HAP-1 (cell line): ENCODE measurements at regions not wholly inside any gene's neighbourhood (a gene's known extent, or its start where the extent isn't known, plus 50 kb on each side); places are given as distances from the start of the nearest gene placed in this dataset.

Experiments used
- DNase-seq, 2 experiments: peaks; one replicate each; pipeline ENCODE4 v3.0.0-alpha.2; 2016 to 2020; ENCODE audit warnings: low spot score in 2 of 2
- H3K27me3 ChIP-seq: fragments of 250-450 bp; sonication (Bioruptor Pico); 2 replicates; pipeline ENCODE4 v1.5.1; 2020; ENCODE audit warnings: low read depth, mild to moderate bottlenecking, moderate library complexity
- H3K36me3 ChIP-seq: fragments of 250-450 bp; sonication (Bioruptor Pico); replicated peaks from 2 replicates; pipeline ENCODE4 v1.5.1; 2020; ENCODE audit warnings: mild to moderate bottlenecking
- H3K4me1 ChIP-seq: fragments of 250-450 bp; sonication (Bioruptor Pico); 2 replicates; pipeline ENCODE4 v1.5.1; 2020; ENCODE audit warnings: mild to moderate bottlenecking
- H3K4me3 ChIP-seq: fragments of 250-450 bp; sonication (Bioruptor Pico); 2 replicates; pipeline ENCODE4 v1.5.1; 2020; ENCODE audit warnings: mild to moderate bottlenecking, moderate library complexity
- H3K9me3 ChIP-seq: fragments of 250-450 bp; sonication (Bioruptor Pico); 2 replicates; pipeline ENCODE4 v1.5.1; 2020; ENCODE audit warnings: mild to moderate bottlenecking, moderate library complexity
- in situ Hi-C: fragments of 300-500 bp; cut with MboI; formaldehyde crosslinking; loops from 3 replicates; pipeline ENCODE4 v1.14.3; 2020; ENCODE audit warnings: low sequenced_read_pairs, inconsistent platforms, mixed read lengths

DNA sequence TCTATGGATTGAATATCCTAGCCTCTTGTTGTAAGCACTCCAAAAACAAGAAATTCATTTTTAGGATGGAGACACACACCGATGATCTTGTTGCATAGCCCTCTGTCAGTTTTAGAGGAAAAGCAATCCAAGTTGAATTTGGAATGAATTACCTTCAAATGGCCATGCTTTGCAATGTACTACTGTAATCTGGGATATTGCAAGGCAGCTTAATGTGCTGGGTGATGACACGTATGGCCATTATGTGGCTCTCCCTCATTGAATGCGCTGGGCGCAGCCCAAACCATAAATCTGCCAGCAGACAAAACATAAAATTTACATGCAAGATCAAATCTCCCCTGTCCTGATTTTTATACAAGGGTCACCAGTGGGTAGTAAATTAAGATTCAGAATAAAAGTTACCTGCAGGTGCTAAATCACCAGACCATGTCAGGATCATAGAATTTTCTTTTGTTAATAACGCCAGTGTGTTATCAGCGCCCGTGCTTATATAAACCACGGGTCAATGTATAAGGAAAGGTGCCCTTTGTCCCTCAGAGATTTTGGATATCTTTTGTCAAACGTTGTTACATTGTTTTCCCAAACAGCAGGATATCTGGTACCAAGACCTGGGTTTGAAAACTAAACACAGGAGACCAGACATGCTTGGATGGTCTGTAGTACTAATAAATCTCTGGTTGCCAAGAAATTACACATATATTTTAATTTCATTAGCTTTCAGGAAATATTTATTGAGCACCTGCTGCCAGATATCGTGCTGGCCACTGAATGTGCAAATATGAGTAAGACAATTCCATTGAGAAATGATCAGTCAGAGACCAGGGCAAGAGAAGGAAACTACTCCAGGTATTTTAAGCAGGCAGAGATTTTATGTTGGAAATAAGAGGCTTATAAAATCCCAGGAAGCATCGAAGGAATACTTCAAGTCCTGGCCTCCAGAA is 237.1 kb downstream of the EBLN2 start:
- in situ Hi-C loops = no loop called here
- peak; percentile 76 to 87 for DNase-seq
- Histone ChIP-seq H3K4me1 (peaks cover 15% of the 10 kb centered on the region), H3K4me3 (no peak overlapping the region), H3K36me3 (no peaks in the 10 kb centered on the region), H3K9me3 (no peaks in the 10 kb centered on the region), H3K27me3 (peaks cover 10% of the 10 kb centered on the region)

DNA sequence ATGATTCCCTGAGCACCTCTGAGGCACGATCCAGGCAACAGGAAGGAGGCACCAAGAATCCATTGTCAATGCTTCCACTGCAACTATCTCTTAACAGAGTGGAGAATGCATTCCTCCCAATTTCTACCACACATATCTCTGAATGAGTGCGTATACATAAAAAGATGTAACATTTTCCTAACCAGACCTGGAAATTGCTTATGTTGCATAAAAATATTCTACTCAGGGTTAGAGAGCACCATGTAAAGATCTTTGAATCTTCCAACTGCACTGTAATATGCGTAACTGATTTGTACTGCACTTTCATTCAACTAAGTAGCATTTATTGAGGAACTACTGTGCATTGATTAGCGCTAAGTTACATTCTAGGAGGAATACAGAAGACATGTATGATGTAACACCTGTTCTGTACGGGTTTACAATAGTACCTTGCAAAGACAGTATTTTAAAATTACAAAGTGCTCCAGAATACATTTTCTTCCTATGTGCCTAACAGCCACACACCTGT is 237.8 kb downstream of the EBLN2 start:
- no peak for DNase-seq
- no peaks in the 10 kb centered on the region for H3K36me3 ChIP-seq
- H3K27me3 ChIP-seq = peaks cover 10% of the 10 kb centered on the region
- H3K4me3 ChIP-seq = no peak overlapping the region
- no peaks in the 10 kb centered on the region for H3K9me3 ChIP-seq
- peaks cover 15% of the 10 kb centered on the region for H3K4me1 ChIP-seq
- in situ Hi-C loops = no loop called here

DNA sequence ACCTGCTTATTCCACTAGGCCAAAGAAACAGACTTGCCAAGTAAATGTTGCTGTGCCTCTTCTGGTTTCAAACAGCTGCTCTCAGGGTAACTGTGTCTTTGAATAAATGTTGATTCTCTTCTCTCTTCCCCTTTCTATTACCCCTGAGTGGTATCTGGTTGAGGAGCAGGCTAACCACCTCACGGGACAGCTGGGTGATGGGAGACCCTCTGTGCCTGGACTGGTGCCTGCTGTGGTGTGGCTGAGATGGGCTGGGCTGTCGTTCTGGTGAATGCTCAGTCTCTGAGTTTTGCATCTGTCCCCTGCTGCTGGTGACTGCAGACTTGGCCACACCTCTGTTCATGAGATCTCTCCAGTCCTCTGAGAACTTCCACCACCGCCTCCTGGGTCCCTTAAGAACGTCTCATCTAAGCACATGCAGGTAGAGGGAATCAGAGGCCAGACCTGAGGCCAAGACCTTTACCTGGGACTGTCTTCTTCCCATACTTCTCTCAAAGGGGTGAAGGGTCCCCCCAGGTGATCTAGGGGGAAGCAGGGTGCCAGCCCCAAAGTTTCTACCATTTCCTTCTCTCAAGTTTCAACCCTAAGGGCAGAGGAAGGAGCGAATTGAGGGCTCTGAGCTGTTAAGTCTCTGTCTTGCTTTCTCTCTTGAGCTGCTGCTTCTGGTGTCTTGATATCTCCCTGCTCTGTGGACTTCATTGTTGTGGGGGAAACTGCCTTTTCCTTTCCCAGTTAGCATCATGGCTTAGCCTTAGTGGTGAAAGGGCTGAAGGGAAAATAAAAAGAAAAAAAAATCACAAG is 252.9 kb downstream of the EBLN2 start:
- Histone ChIP-seq H3K4me1 (no peaks in the 10 kb centered on the region), H3K36me3 (no peaks in the 10 kb centered on the region), H3K4me3 (no peak overlapping the region), H3K27me3 (peaks cover 8% of the 10 kb centered on the region), H3K9me3 (no peaks in the 10 kb centered on the region)
- in situ Hi-C loops = no loop called here
- no peak for DNase-seq

DNA sequence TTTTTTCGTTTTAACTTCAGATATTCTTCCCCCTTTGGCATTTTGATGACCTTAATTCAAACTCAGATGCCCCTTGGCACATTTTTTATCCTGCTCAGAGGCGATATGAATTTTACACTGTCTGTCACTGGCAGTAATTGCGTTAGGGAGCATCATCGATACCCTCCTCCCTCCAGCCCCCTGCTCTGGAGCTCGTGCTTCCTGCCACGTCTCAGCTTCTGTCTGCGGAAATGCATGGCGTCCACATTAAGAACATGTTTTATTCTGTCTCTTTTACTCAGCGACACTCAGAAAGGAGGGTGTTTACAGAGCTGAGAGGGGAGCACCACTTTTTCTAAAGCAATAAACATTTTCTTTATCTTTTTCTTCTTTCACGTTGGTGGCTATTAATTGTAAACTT is 254.2 kb downstream of the EBLN2 start:
- H3K4me1 ChIP-seq = no peaks in the 10 kb centered on the region
- H3K9me3 ChIP-seq = no peaks in the 10 kb centered on the region
- no peaks in the 10 kb centered on the region for H3K36me3 ChIP-seq
- no peaks in the 10 kb centered on the region; the same call in none of the 2 replicates for H3K27me3 ChIP-seq
- DNase-seq = no peak
- H3K4me3 ChIP-seq = no peak overlapping the region
- in situ Hi-C loops = no loop called here

DNA sequence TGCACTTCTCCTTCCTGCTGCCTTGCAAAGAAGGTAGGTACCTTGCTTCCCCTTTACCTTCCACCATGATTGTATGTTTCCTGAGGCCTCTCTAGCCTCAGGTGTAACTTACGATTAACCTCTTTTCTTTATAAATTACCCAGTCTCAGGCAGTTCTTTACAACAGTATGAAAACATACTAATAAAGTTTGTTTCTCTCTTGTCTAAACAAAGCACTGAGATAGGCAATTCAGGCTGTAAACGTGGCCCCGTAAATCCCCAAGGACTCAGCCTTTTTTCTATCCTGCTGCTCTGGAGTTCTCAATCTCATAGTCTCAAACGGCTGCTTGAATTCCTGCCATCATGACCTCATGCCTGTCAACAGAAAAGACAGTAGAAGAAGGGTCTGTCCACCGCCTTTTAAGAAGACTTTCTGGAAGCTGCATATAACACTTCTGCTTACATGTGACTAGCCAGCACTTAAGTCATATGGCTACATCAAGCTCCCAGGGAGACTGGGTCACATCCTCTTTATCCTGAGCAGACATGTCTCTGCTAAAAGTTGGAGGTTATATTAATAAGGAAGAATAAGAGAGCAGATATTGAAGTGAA is 257.8 kb downstream of the EBLN2 start:
- H3K27me3 ChIP-seq = no peaks in the 10 kb centered on the region
- H3K9me3 ChIP-seq = no peaks in the 10 kb centered on the region
- H3K4me1 ChIP-seq = no peaks in the 10 kb centered on the region
- H3K4me3 ChIP-seq = no peak overlapping the region
- in situ Hi-C loops = no loop called here
- H3K36me3 ChIP-seq = no peaks in the 10 kb centered on the region
- no peak for DNase-seq

DNA sequence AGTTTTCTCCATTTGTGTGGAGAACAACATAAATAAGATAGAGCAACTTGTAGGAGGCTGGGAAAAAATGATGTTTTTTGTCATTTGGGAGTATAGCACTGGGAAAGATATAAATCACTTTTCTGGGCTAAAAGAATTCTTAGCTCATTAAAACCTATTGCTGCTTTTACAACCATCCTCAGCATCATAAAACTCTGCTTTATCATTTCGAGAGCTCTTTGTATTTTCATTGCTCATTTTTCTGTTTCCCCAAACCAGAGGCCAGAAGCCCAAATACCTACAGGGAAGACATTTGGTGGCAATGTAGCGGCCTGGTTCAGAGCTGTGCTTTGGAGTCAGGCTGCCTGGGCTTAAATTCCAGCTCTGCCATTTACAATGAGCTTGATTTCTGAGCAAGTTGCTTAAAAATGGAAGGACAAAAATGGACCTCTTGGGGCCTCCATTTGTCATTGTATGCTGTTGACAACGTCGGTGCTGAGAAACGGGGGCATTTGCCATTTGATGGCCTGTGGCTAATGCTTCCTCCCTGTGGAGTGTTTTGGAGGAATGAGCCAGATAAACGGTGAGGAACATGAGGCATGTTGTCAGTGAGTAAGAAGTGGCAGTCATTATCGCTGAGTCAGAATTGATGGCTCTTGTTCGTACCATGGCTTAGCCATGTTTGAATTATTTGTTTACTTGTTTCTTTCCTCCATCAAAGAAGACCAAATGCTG is 260.0 kb downstream of the EBLN2 start:
- in situ Hi-C loops = no loop called here
- H3K27me3 ChIP-seq = no peaks in the 10 kb centered on the region
- DNase-seq = no peak
- no peaks in the 10 kb centered on the region for H3K36me3 ChIP-seq
- H3K4me3 ChIP-seq = no peak overlapping the region
- H3K4me1 ChIP-seq = no peaks in the 10 kb centered on the region
- no peaks in the 10 kb centered on the region for H3K9me3 ChIP-seq

DNA sequence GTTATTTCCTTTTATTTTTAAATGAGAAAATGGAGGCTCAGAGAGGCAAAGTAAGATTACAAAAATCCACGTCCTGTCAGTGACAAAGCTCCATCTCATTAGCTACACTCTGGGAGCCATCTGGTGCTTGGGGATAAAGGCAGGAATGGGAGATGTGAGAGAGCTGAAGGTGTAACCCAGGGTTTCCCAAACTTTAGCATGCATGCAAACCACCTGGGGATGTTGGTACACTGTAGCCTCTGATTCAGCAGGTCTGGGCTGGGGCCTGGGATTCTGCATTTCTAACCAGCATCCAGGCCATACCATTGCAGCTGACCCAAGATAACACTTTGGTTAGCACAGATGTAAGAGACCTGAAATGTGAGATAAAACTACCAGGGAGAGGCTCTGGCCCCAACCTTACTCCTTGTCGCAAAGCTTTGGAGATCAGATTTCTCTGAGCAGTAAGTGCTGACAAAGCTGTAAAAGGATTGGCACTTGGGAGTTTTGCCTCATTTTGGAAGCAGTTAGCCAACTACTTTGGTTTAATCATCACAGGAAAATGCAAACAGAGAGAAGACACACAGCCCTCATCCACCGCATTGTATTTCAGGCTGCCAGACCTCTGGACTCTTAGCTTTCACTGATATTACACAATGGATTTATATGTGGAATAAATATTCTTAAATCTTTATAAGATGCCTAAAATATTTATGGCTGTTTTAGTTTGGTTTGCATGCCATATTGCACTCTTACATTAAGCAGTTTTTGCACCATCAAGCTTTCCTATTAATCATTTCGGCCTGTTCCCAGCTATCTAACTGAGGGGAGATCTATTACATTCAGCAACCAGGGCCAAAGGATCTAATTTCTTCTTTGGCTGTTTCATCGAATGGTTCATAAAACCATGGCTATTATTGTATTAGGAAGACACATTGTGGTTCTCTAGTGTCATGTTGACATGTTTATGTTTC is 263.0 kb downstream of the EBLN2 start:
- Histone ChIP-seq H3K9me3 (no peaks in the 10 kb centered on the region), H3K4me3 (no peak overlapping the region), H3K27me3 (no peaks in the 10 kb centered on the region), H3K4me1 (no peaks in the 10 kb centered on the region), H3K36me3 (no peaks in the 10 kb centered on the region)
- in situ Hi-C loops = no loop called here
- DNase-seq = no peak

DNA sequence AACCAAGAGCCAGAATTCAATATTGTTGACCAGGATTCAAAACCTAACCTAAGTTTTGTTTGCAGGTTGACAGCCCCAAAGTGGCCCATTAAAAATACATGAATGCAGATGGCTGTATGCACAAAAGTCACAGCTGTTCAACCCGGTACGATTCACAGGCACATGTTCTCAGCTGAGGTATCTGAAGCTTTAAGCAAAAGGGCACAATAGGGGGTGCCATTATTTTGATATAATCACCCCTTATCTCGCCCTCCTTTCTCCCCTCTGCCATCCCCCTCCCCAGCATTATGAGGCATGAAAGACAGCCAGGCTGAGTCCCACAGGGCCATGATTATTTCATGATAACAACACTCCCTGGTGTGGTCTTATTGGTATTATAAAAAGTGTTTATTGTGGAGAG is 264.9 kb downstream of the EBLN2 start:
- H3K4me3 ChIP-seq = no peak overlapping the region
- no peaks in the 10 kb centered on the region for H3K36me3 ChIP-seq
- H3K4me1 ChIP-seq = no peaks in the 10 kb centered on the region
- no peaks in the 10 kb centered on the region for H3K27me3 ChIP-seq
- in situ Hi-C loops = no loop called here
- H3K9me3 ChIP-seq = no peaks in the 10 kb centered on the region
- DNase-seq = no peak

DNA sequence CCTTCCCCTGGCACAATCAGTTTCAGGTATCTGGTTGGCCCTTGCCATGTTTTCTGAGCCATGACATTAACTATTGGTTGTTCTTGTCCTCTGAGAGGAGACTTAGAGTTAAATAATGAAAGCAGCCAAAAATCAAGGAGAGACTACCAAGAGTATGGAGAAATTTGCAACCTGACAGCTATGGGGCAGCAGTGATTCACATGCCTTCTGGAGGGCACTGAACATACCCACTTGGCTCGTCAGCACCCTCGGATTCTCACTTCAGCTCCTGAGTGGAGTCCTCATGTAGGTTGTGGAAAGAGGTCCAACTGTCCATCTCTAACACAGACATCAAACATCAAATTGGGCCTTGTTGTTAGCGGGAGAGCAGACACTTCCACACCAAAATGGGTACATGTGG is 265.6 kb downstream of the EBLN2 start:
- DNase-seq = no peak
- in situ Hi-C loops = no loop called here
- Histone ChIP-seq H3K4me3 (no peak overlapping the region), H3K36me3 (no peaks in the 10 kb centered on the region), H3K27me3 (no peaks in the 10 kb centered on the region), H3K4me1 (no peaks in the 10 kb centered on the region), H3K9me3 (no peaks in the 10 kb centered on the region)
